GM12891 (cell line): ENCODE measurements at regions not wholly inside any gene's neighbourhood (a gene's known extent, or its start where the extent isn't known, plus 50 kb on each side); places are given as distances from the start of the nearest gene placed in this dataset.

Source experiments
- PAX5 ChIP-seq: IDR thresholded peaks from 2 replicates; pipeline ENCODE4 v1.6.1; 2011; ENCODE audit warnings: low read length, moderate library complexity, mild to moderate bottlenecking; ENCODE audit not compliant: insufficient read depth, severe bottlenecking
- POLR2A ChIP-seq: IDR thresholded peaks from 2 replicates; pipeline ENCODE4 v1.6.1; 2011; ENCODE audit warnings: low read depth, low read length, control low read depth
- POLR2AphosphoS5 ChIP-seq: IDR thresholded peaks from 2 replicates; pipeline ENCODE4 v1.6.1; 2011; ENCODE audit warnings: low read depth, low read length, control low read depth
- POU2F2 ChIP-seq: IDR thresholded peaks from 2 replicates; pipeline ENCODE4 v1.6.1; 2011; ENCODE audit warnings: low read depth, mild to moderate bottlenecking, control low read depth, low read length, moderate library complexity
- SPI1 ChIP-seq: IDR thresholded peaks from 2 replicates; pipeline ENCODE4 v1.6.1; 2011; ENCODE audit warnings: low read depth, low read length, control low read depth
- TAF1 ChIP-seq: IDR thresholded peaks from 2 replicates; pipeline ENCODE4 v1.6.1; 2011; ENCODE audit warnings: low read depth, low read length, control low read depth

DNA sequence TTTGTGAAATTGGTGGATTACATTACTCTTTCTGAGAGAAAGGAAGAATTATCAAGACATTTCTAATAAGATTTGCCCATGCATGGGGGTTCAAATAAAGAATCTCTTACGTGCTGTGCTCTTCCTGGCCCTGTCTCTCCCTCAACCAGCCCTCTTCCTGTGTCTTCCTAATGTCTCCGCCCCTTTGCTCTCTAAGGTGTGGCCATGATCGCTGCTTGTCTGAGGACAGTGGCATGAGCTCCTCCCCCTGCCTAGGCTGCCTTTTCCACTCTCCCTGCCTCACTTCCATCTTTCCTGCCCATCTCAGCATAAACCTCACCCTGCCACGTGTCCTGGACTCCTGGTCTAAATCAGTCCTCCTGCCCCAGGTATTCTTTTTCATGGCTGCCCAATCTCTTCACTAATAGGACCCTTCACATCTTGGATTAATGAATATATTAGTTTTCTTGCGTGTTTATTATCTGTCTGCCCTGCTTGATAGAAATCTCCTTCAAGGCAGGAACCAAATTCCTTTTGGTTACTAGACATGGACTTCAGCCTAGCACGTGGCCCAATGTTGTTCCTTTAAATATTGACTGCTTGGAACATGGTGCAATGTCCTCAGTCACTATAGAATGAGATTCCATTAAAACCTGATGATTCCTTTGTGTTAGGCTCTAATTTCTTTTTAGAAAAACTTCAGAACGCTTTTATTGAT is 122.3 kb downstream of the MTRR start:
- TF ChIP-seq POLR2A, result no peak
- TF ChIP-seq POU2F2, result no peak
- TF ChIP-seq POLR2AphosphoS5, result no peak
- no peak for TF ChIP-seq TAF1
- no peak for TF ChIP-seq PAX5
- TF ChIP-seq SPI1, result no peak
